Fibroblast of lung (primary cell): ENCODE measurements at regions not wholly inside any gene's neighbourhood (a gene's known extent, or its start where the extent isn't known, plus 50 kb on each side); places are given as distances from the start of the nearest gene placed in this dataset.

Experiments used
- DNase-seq, 2 donors: peaks; one replicate each; pipeline versions ENCODE4 v3.0.0 to v3.0.0-alpha.2; 2010; ENCODE audit warnings: low read depth in 2 of 2
- H2AFZ ChIP-seq: 2 replicates; pipeline ENCODE4 v1.5.1; 2012; ENCODE audit warnings: low read length, control low read depth, inconsistent platforms
- H3K27ac ChIP-seq: 2 replicates; pipeline ENCODE4 v1.5.1; 2011; ENCODE audit warnings: low read length, control low read depth; ENCODE audit not compliant: insufficient read depth
- H3K27me3 ChIP-seq: 2 replicates; pipeline ENCODE4 v1.5.1; 2011; ENCODE audit warnings: mild to moderate bottlenecking, low read length; ENCODE audit not compliant: control insufficient read depth, insufficient read depth
- H3K36me3 ChIP-seq: 2 replicates; pipeline ENCODE4 v1.5.1; 2011; ENCODE audit warnings: low read length; ENCODE audit not compliant: control insufficient read depth, insufficient read depth
- H3K4me1 ChIP-seq: 2 replicates; pipeline ENCODE4 v1.5.1; 2011; ENCODE audit warnings: low read length; ENCODE audit not compliant: control insufficient read depth, insufficient read depth; ENCODE audit errors: extremely low read depth
- H3K4me2 ChIP-seq: 2 replicates; pipeline ENCODE4 v1.5.1; 2011; ENCODE audit warnings: low read length, control low read depth; ENCODE audit not compliant: insufficient read depth; ENCODE audit errors: extremely low read depth
- H3K4me3 ChIP-seq, 4 experiments: fragments of 200-600 bp in 1 of 4; sonication (generic) in 1 of 4; replicated peaks in 1 of 4; 2 replicates each; pipeline ENCODE4 v1.5.1; 2011 to 2016; ENCODE audit warnings: low read length in 4 of 4, low read depth in 3 of 4, mild to moderate bottlenecking in 3 of 4, control low read depth in 2 of 4, inconsistent platforms in 1 of 4, mixed read lengths in 1 of 4; ENCODE audit not compliant: insufficient read depth in 1 of 4; ENCODE audit errors: control extremely low read depth in 1 of 4
- H3K79me2 ChIP-seq: 2 replicates; pipeline ENCODE4 v1.5.1; 2012; ENCODE audit warnings: mild to moderate bottlenecking, low read length, inconsistent platforms; ENCODE audit not compliant: control insufficient read depth, insufficient read depth
- H3K9ac ChIP-seq: 2 replicates; pipeline ENCODE4 v1.5.1; 2011; ENCODE audit warnings: mild to moderate bottlenecking, low read length, control low read depth; ENCODE audit not compliant: insufficient read depth
- H3K9me3 ChIP-seq: 2 replicates; pipeline ENCODE4 v1.5.1; 2012; ENCODE audit warnings: low read depth, low read length; ENCODE audit not compliant: control insufficient read depth, insufficient read depth
- H4K20me1 ChIP-seq: 2 replicates; pipeline ENCODE4 v1.5.1; 2011; ENCODE audit warnings: low read length; ENCODE audit not compliant: control insufficient read depth, insufficient read depth; ENCODE audit errors: extremely low read depth
- EZH2 ChIP-seq: IDR thresholded peaks from 2 replicates; pipeline ENCODE4 v1.5.1; 2012; ENCODE audit warnings: low read length, control low read depth, mild to moderate bottlenecking; ENCODE audit errors: missing control alignments
- TF ChIP-seq, protein P1 (sequence below), 2 donors: IDR thresholded peaks in 1 of 2; conservative IDR thresholded peaks in 1 of 2; 1 replicate in 1 of 2; 2 replicates in 1 of 2; pipeline ENCODE4 v1.5.1; 2011 to 2012; ENCODE audit warnings: low read length in 2 of 2, control low read depth in 1 of 2, inconsistent platforms in 1 of 2, low read depth in 1 of 2, mild to moderate bottlenecking in 1 of 2

DNA sequence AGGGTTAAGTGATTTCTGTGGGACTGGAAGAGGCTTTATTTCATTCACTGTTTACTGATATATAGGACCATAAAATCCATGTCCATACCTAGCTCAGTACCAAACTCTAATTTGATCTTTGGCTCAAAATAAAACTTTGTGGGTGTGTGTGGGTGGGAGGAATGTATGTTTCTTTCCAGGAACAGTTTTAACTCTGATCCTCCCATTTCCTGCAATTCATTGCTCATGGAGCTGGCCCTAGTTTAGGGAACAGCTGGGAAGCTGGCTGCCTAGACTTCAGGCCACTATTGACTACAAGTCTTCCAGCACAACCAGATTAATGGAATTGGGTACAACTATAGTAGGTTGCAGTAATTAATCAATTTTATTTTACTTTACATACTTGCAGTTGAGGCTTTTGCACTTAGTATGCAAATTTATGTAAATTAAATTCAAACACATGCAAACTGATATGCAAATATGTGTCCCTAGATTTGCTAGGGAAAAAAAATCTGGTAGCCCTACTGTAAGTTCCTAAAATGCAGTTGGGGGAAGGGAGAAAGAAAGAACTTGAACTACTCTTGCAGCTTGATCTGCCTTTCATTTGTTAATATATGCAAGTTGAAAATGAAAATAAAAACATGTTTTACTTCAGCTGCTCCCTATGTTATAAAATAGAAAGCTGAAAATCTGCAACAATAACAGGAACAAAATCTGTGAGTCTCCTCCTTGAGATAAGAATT is 1070.3 kb upstream of the CELF4 start:
- peak in 1 of 2 donors; percentile 18 for DNase-seq
- Histone ChIP-seq H3K79me2 (no peaks in the 10 kb centered on the region), H3K9me3 (no peaks in the 10 kb centered on the region), H3K4me3 (no peak overlapping the region), H3K4me1 (no peaks in the 10 kb centered on the region), H3K36me3 (no peaks in the 10 kb centered on the region), H2AFZ (no peak overlapping the region), H4K20me1 (no peaks in the 10 kb centered on the region), H3K9ac (no peak overlapping the region), H3K27me3 (no peaks in the 10 kb centered on the region), H3K4me2 (no peak overlapping the region), H3K27ac (no peak overlapping the region)
- TF ChIP-seq EZH2: no peak

DNA sequence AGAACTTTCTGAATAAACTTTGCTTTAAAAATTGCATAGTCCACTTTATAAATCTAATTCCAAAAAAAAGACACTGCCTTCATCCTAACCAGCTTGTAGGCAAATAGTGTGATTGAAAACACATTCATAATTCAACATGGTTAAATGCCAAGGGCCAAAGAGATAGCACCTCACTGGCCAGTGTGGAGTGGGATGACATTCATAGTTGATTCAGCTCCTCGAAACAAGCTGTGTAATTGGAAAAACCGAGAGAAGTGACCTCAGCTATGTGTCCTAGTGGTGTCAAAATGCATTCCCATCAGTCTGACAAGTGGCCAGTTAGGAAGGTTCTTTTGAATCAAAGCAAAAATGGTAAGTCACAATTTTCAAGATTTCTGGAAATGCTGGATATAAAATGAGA is 1068.5 kb upstream of the CELF4 start:
- no peaks in the 10 kb centered on the region for H3K36me3 ChIP-seq
- no peak overlapping the region for H3K4me2 ChIP-seq
- DNase-seq: no peak
- TF ChIP-seq EZH2: no peak
- TF ChIP-seq, protein P1, sequence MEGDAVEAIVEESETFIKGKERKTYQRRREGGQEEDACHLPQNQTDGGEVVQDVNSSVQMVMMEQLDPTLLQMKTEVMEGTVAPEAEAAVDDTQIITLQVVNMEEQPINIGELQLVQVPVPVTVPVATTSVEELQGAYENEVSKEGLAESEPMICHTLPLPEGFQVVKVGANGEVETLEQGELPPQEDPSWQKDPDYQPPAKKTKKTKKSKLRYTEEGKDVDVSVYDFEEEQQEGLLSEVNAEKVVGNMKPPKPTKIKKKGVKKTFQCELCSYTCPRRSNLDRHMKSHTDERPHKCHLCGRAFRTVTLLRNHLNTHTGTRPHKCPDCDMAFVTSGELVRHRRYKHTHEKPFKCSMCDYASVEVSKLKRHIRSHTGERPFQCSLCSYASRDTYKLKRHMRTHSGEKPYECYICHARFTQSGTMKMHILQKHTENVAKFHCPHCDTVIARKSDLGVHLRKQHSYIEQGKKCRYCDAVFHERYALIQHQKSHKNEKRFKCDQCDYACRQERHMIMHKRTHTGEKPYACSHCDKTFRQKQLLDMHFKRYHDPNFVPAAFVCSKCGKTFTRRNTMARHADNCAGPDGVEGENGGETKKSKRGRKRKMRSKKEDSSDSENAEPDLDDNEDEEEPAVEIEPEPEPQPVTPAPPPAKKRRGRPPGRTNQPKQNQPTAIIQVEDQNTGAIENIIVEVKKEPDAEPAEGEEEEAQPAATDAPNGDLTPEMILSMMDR (conservative IDR thresholded peaks at IDR 0.05 in 1 of 2, IDR thresholded peaks at IDR 0.05 in 1 of 2; ENCODE audit: low read depth in 1 of 2, low read length in 2 of 2): no peak
- H3K9ac ChIP-seq: no peak overlapping the region
- H2AFZ ChIP-seq: no peak overlapping the region
- no peaks in the 10 kb centered on the region for H3K9me3 ChIP-seq
- no peak overlapping the region for H3K27ac ChIP-seq
- H3K79me2 ChIP-seq: no peaks in the 10 kb centered on the region
- H3K4me3 ChIP-seq: no peak overlapping the region
- H3K27me3 ChIP-seq: no peaks in the 10 kb centered on the region
- H4K20me1 ChIP-seq: no peaks in the 10 kb centered on the region
- H3K4me1 ChIP-seq: no peaks in the 10 kb centered on the region

DNA sequence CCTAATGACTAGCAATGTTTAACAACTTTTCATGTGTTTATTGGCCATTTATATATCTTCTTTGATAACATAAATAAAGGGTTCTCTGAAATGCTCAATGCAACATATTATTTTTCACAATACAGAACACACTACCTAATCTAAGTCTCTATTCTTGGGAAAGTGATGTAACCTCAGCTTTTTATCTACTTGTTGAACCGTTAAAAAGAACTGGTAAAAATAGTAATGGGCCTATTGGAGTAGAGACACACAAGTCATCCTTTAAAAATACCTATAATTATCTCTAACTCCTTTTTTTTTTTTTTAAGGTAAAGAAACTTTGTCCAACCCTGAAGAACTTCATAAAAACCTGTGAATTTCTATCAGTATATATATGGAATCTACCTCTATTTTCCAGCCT is 1067.7 kb upstream of the CELF4 start:
- Histone ChIP-seq H3K4me1 (no peaks in the 10 kb centered on the region), H3K36me3 (no peaks in the 10 kb centered on the region), H2AFZ (no peak overlapping the region), H3K9me3 (no peaks in the 10 kb centered on the region), H3K27me3 (no peaks in the 10 kb centered on the region), H3K79me2 (no peaks in the 10 kb centered on the region), H3K4me3 (no peak overlapping the region), H3K4me2 (no peak overlapping the region), H4K20me1 (no peaks in the 10 kb centered on the region), H3K27ac (no peak overlapping the region), H3K9ac (no peak overlapping the region)
- no peak for DNase-seq
- no peak for TF ChIP-seq EZH2
- TF ChIP-seq, protein P1 (conservative IDR thresholded peaks at IDR 0.05 in 1 of 2, IDR thresholded peaks at IDR 0.05 in 1 of 2; ENCODE audit: low read depth in 1 of 2, low read length in 2 of 2): no peak
